H9 (cell line): ENCODE measurements at regions not wholly inside any gene's neighbourhood (a gene's known extent, or its start where the extent isn't known, plus 50 kb on each side); places are given as distances from the start of the nearest gene placed in this dataset.

Source experiments
- DNase-seq: peaks from one replicate; pipeline ENCODE4 v3.0.0-alpha.2; 2017
- H2AFZ ChIP-seq: one replicate; pipeline ENCODE4 v1.6.1; 2013; ENCODE audit warnings: mild to moderate bottlenecking, low read length, control low read depth, moderate library complexity
- H2AK5ac ChIP-seq: 2 replicates; pipeline ENCODE4 v1.6.1; 2013; ENCODE audit warnings: low read length, control low read depth, mixed read lengths; ENCODE audit not compliant: insufficient read length
- H2BK120ac ChIP-seq: one replicate; pipeline ENCODE4 v1.6.1; 2013; ENCODE audit warnings: low read depth, mild to moderate bottlenecking, low read length, control low read depth, inconsistent platforms; ENCODE audit not compliant: poor library complexity, severe bottlenecking
- H2BK12ac ChIP-seq: 2 replicates; pipeline ENCODE4 v1.6.1; 2013; ENCODE audit warnings: low read length, control low read depth, mixed read lengths, low read depth; ENCODE audit not compliant: insufficient read length
- H2BK15ac ChIP-seq: 2 replicates; pipeline ENCODE4 v1.6.1; 2013; ENCODE audit warnings: low read depth, low read length, control low read depth
- H2BK20ac ChIP-seq: one replicate; pipeline ENCODE4 v1.6.1; 2013; ENCODE audit warnings: low read depth, mild to moderate bottlenecking, low read length, control low read depth, inconsistent platforms; ENCODE audit not compliant: poor library complexity, severe bottlenecking
- H2BK5ac ChIP-seq: 2 replicates; pipeline ENCODE4 v1.6.1; 2013; ENCODE audit warnings: low read length, control low read depth, mixed read lengths; ENCODE audit not compliant: insufficient read length
- H3K14ac ChIP-seq: 2 replicates; pipeline ENCODE4 v1.6.1; 2013; ENCODE audit warnings: low read length, control low read depth; ENCODE audit not compliant: insufficient read depth
- H3K18ac ChIP-seq: 2 replicates; pipeline ENCODE4 v1.6.1; 2013; ENCODE audit warnings: low read depth, mild to moderate bottlenecking, mixed read lengths, low read length, control low read depth; ENCODE audit not compliant: insufficient read length
- H3K23ac ChIP-seq: 2 replicates; pipeline ENCODE4 v1.6.1; 2013; ENCODE audit warnings: low read length, control low read depth, mixed read lengths, low read depth; ENCODE audit not compliant: insufficient read length
- H3K23me2 ChIP-seq: 2 replicates; pipeline ENCODE4 v1.6.1; 2013; ENCODE audit warnings: low read depth, mild to moderate bottlenecking, mixed read lengths, low read length, control low read depth; ENCODE audit not compliant: insufficient read length, poor library complexity, severe bottlenecking
- H3K27ac ChIP-seq: 2 replicates; pipeline ENCODE4 v1.5.1; 2013; ENCODE audit warnings: low read length, control low read depth, mixed read lengths, low read depth; ENCODE audit not compliant: insufficient read length
- H3K27me3 ChIP-seq: 2 replicates; pipeline ENCODE4 v1.6.1; 2013; ENCODE audit warnings: low read length, control low read depth, inconsistent platforms; ENCODE audit not compliant: insufficient read depth
- H3K4ac ChIP-seq: 2 replicates; pipeline ENCODE4 v1.6.1; 2013; ENCODE audit warnings: low read depth, mild to moderate bottlenecking, control low read depth, inconsistent platforms, low read length, moderate library complexity
- H3K4me1 ChIP-seq: 2 replicates; pipeline ENCODE4 v1.6.1; 2013; ENCODE audit warnings: low read length, control low read depth, inconsistent platforms; ENCODE audit not compliant: insufficient read depth
- H3K4me2 ChIP-seq: 2 replicates; pipeline ENCODE4 v1.6.1; 2013; ENCODE audit warnings: low read length, control low read depth, mixed read lengths; ENCODE audit not compliant: insufficient read length, insufficient read depth
- H3K56ac ChIP-seq: 2 replicates; pipeline ENCODE4 v1.6.1; 2013; ENCODE audit warnings: low read depth, mild to moderate bottlenecking, mixed read lengths, low read length, control low read depth; ENCODE audit not compliant: insufficient read length
- H3K79me1 ChIP-seq: 2 replicates; pipeline ENCODE4 v1.6.1; 2013; ENCODE audit warnings: low read depth, mild to moderate bottlenecking, moderate library complexity, low read length, control low read depth, inconsistent platforms; ENCODE audit not compliant: insufficient read depth, poor library complexity, severe bottlenecking
- H3K79me2 ChIP-seq: 2 replicates; pipeline ENCODE4 v1.6.1; 2013; ENCODE audit warnings: low read length, control low read depth, inconsistent platforms; ENCODE audit not compliant: insufficient read depth
- H3K9ac ChIP-seq: 2 replicates; pipeline ENCODE4 v1.6.1; 2013; ENCODE audit warnings: low read length, control low read depth, mixed read lengths; ENCODE audit not compliant: insufficient read length; ENCODE audit errors: extremely low read depth
- H3K9me3 ChIP-seq: one replicate; pipeline ENCODE4 v1.6.1; 2013; ENCODE audit warnings: low read depth, low read length, inconsistent platforms; ENCODE audit not compliant: control insufficient read depth
- H3T11ph ChIP-seq: one replicate; pipeline ENCODE4 v1.6.1; 2013; ENCODE audit warnings: mild to moderate bottlenecking, low read length, control low read depth, inconsistent platforms
- H4K20me1 ChIP-seq: one replicate; pipeline ENCODE4 v1.6.1; 2013; ENCODE audit not compliant: control insufficient read depth, insufficient read length, insufficient read depth
- H4K5ac ChIP-seq: 2 replicates; pipeline ENCODE4 v1.6.1; 2013; ENCODE audit warnings: low read depth, mild to moderate bottlenecking, mixed read lengths, low read length, control low read depth; ENCODE audit not compliant: insufficient read length
- H4K8ac ChIP-seq: replicated peaks from 2 replicates; pipeline ENCODE4 v1.6.1; 2013; ENCODE audit warnings: low read length, control low read depth, mixed read lengths, low read depth; ENCODE audit not compliant: insufficient read length
- H4K91ac ChIP-seq: 2 replicates; pipeline ENCODE4 v1.6.1; 2013; ENCODE audit warnings: low read depth, mild to moderate bottlenecking, moderate library complexity, mixed read lengths, low read length, control low read depth; ENCODE audit not compliant: insufficient read length
- H3K27ac Mint-ChIP-seq, 3 experiments: 2 replicates in 2 of 3; 3 replicates in 1 of 3; pipeline ENCODE4 v1.8.0; 2020 to 2021; ENCODE audit warnings: mixed read lengths in 3 of 3, mild to moderate bottlenecking in 1 of 3, moderate library complexity in 1 of 3
- H3K27me3 Mint-ChIP-seq: 2 replicates; pipeline ENCODE4 v1.8.0; 2021; ENCODE audit warnings: low read depth, mild to moderate bottlenecking, moderate library complexity, mixed read lengths
- H3K36me3 Mint-ChIP-seq, 3 experiments: 2 replicates in 2 of 3; 3 replicates in 1 of 3; pipeline ENCODE4 v1.8.0; 2020 to 2021; ENCODE audit warnings: low read depth in 3 of 3, mixed read lengths in 3 of 3; ENCODE audit not compliant: insufficient read depth in 1 of 3
- H3K4me1 Mint-ChIP-seq, 2 experiments: 2 replicates each; pipeline ENCODE4 v1.8.0; 2020; ENCODE audit warnings: mixed read lengths in 2 of 2
- H3K4me3 Mint-ChIP-seq, 2 experiments: 2 replicates in 1 of 2; 3 replicates in 1 of 2; pipeline ENCODE4 v1.8.0; 2020 to 2021; ENCODE audit warnings: mild to moderate bottlenecking in 2 of 2, mixed read lengths in 2 of 2, moderate library complexity in 1 of 2
- H3K9me3 Mint-ChIP-seq, 2 experiments: 2 replicates in 1 of 2; 3 replicates in 1 of 2; pipeline ENCODE4 v1.8.0; 2020; ENCODE audit warnings: mild to moderate bottlenecking in 2 of 2, mixed read lengths in 2 of 2, moderate library complexity in 1 of 2
- TF ChIP-seq, protein P1 (sequence below): fragments of 200-600 bp; sonication (generic); conservative IDR thresholded peaks from 3 replicates; pipeline ENCODE4 v1.8.0; 2021; ENCODE audit warnings: antibody characterized with exemption, mild to moderate bottlenecking

DNA sequence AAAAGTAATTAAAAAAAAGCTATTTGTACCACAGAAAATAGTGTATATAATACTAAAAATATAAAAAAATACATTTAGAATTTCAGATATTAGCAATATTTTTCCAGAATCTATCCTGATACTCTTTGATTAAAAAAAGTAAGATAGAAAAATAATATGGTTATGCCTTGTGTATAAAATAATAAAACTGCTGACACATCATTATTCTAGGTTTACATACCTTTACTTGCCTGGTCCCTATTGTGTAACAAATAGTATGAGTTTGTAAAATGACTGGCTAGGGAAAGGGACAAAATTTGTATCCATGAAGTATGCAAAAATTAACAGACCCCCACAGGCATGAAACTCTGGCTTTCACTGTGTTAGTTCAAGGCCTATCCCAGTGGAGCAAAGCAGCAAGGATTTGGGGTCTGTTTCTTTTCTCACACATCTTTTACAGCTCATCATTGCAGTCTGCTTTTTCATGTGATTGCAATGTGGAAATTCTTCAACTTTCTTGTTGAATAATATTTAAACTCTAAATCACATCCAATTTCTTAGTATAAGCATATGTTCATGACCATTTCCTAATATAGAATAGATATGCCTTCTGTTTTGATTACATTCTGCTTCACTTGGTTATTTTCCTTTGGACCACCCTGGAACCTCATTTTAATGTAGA, 136.7 kb upstream of the PCDH18 start:
- Mint-ChIP-seq H3K27me3 (no peaks in the 10 kb centered on the region), H3K4me1 (peaks cover 20 to 27% of the 10 kb centered on the region in 2 experiments), H3K36me3 (no peaks in the 10 kb centered on the region), H3K4me3 (no peak overlapping the region), H3K9me3 (no peaks in the 10 kb centered on the region), H3K27ac (no peak overlapping the region)
- Histone ChIP-seq H3K27ac (no peak overlapping the region), H4K91ac (no peak overlapping the region), H3K4me1 (peaks cover under 1% of the 10 kb centered on the region; the same call in 1 of the 2 replicates), H4K20me1 (no peaks in the 10 kb centered on the region), H4K5ac (no peak overlapping the region), H2BK5ac (no peak overlapping the region), H3K79me2 (no peaks in the 10 kb centered on the region), H3K23me2 (no peaks in the 10 kb centered on the region), H3T11ph (no peak overlapping the region), H3K27me3 (no peaks in the 10 kb centered on the region), H3K4ac (no peak overlapping the region), H3K4me2 (no peak overlapping the region), H2AFZ (no peak overlapping the region), H3K14ac (no peak overlapping the region), H3K9me3 (no peaks in the 10 kb centered on the region), H2BK20ac (no peak overlapping the region), H2BK15ac (no peak overlapping the region), H3K56ac (no peak overlapping the region), H3K79me1 (no peaks in the 10 kb centered on the region), H3K9ac (no peak overlapping the region), H2BK120ac (no peak overlapping the region), H3K18ac (no peak overlapping the region), H3K23ac (no peak overlapping the region), H2AK5ac (no peak overlapping the region), H2BK12ac (no peak overlapping the region), H4K8ac (no peak overlapping the region)
- DNase-seq = no peak
- TF ChIP-seq, protein P1, sequence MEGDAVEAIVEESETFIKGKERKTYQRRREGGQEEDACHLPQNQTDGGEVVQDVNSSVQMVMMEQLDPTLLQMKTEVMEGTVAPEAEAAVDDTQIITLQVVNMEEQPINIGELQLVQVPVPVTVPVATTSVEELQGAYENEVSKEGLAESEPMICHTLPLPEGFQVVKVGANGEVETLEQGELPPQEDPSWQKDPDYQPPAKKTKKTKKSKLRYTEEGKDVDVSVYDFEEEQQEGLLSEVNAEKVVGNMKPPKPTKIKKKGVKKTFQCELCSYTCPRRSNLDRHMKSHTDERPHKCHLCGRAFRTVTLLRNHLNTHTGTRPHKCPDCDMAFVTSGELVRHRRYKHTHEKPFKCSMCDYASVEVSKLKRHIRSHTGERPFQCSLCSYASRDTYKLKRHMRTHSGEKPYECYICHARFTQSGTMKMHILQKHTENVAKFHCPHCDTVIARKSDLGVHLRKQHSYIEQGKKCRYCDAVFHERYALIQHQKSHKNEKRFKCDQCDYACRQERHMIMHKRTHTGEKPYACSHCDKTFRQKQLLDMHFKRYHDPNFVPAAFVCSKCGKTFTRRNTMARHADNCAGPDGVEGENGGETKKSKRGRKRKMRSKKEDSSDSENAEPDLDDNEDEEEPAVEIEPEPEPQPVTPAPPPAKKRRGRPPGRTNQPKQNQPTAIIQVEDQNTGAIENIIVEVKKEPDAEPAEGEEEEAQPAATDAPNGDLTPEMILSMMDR = no peak
